Colonic mucosa (tissue), 4 donors: ENCODE measurements at regions not wholly inside any gene's neighbourhood (a gene's known extent, or its start where the extent isn't known, plus 50 kb on each side); places are given as distances from the start of the nearest gene placed in this dataset.

Experiments used
- DNase-seq: peaks from one replicate; pipeline ENCODE4 v3.0.0-alpha.2; 2020
- H3K27ac ChIP-seq: fragments of 200-600 bp; one replicate; pipeline ENCODE4 v1.8.0; 2021
- H3K27me3 ChIP-seq: fragments of 200-600 bp; one replicate; pipeline ENCODE4 v1.8.0; 2021
- H3K36me3 ChIP-seq: fragments of 200-600 bp; one replicate; pipeline ENCODE4 v1.8.0; 2021
- H3K4me1 ChIP-seq: fragments of 200-600 bp; one replicate; pipeline ENCODE4 v1.8.0; 2021; ENCODE audit warnings: mild to moderate bottlenecking
- H3K4me3 ChIP-seq: fragments of 200-600 bp; one replicate; pipeline ENCODE4 v1.8.0; 2021
- H3K9ac ChIP-seq, 2 donors: one replicate each; pipeline ENCODE4 v1.7.0; 2013; ENCODE audit warnings: control low read depth in 2 of 2, low read depth in 2 of 2, low read length in 2 of 2
- H3K9me3 ChIP-seq: fragments of 200-600 bp; one replicate; pipeline ENCODE4 v1.8.0; 2021
- CTCF ChIP-seq: fragments of 200-600 bp; IDR thresholded peaks from one replicate; pipeline ENCODE4 v1.8.0; 2022; ENCODE audit warnings: antibody characterized with exemption, mild to moderate bottlenecking
- intact Hi-C: fragments of 100-400 bp; cut with DNase I; formaldehyde crosslinking; loops from one replicate; pipeline ENCODE4 v1.14.1; 2022
- donor health status: healthy.
- donor health status: DM: no; HTN: no; CAD: no.
- donor health status: DM: no; HTN: no; CAD: no.

- DNase-seq: no peak
- Histone ChIP-seq H3K9ac (no peak overlapping the region), H3K27me3 (no peaks in the 10 kb centered on the region), H3K9me3 (no peaks in the 10 kb centered on the region), H3K4me3 (no peak overlapping the region), H3K4me1 (no peaks in the 10 kb centered on the region), H3K27ac (no peak overlapping the region), H3K36me3 (no peaks in the 10 kb centered on the region)
- TF ChIP-seq CTCF: no peak
- intact Hi-C loops: no loop called here
These were observed 82.6 kb upstream of the NPTX2 start for GRCh38 chr7:98534493-98534892.

- Histone ChIP-seq H3K4me1 (no peaks in the 10 kb centered on the region), H3K36me3 (no peaks in the 10 kb centered on the region), H3K4me3 (no peak overlapping the region), H3K27ac (no peak overlapping the region), H3K9me3 (no peaks in the 10 kb centered on the region), H3K27me3 (no peaks in the 10 kb centered on the region), H3K9ac (no peak overlapping the region)
- intact Hi-C loops: no loop called here
- DNase-seq: no peak
- no peak for TF ChIP-seq CTCF
These were observed 85.4 kb upstream of the NPTX2 start for GRCh38 chr7:98531717-98532116.

GRCh38 chr7:98528079-98528478 is 89.0 kb upstream of the NPTX2 start:
- Histone ChIP-seq H3K27ac (no peak overlapping the region), H3K9me3 (no peaks in the 10 kb centered on the region), H3K36me3 (no peaks in the 10 kb centered on the region), H3K4me3 (no peak overlapping the region), H3K4me1 (no peaks in the 10 kb centered on the region), H3K27me3 (no peaks in the 10 kb centered on the region), H3K9ac (no peak overlapping the region)
- no peak for TF ChIP-seq CTCF
- intact Hi-C loops: no loop called here
- no peak for DNase-seq

- Histone ChIP-seq H3K4me3 (no peak overlapping the region), H3K9me3 (no peaks in the 10 kb centered on the region), H3K27ac (no peak overlapping the region), H3K9ac (no peak overlapping the region), H3K27me3 (no peaks in the 10 kb centered on the region), H3K4me1 (no peaks in the 10 kb centered on the region), H3K36me3 (no peaks in the 10 kb centered on the region)
- DNase-seq: no peak
- no peak for TF ChIP-seq CTCF
- intact Hi-C loops: no loop called here
These were observed 91.0 kb upstream of the NPTX2 start for GRCh38 chr7:98526059-98526458.

GRCh38 chr7:98521089-98521692 is 95.9 kb upstream of the NPTX2 start:
- Histone ChIP-seq H3K4me3 (no peak overlapping the region), H3K4me1 (no peaks in the 10 kb centered on the region), H3K27me3 (no peaks in the 10 kb centered on the region), H3K9ac (no peak overlapping the region), H3K9me3 (no peaks in the 10 kb centered on the region), H3K27ac (no peak overlapping the region), H3K36me3 (no peaks in the 10 kb centered on the region)
- intact Hi-C loops: no loop called here
- DNase-seq: no peak
- TF ChIP-seq CTCF: no peak
